ENCODE measurements at regions not wholly inside any gene's neighbourhood (a gene's known extent, or its start where the extent isn't known, plus 50 kb on each side); places are given as distances from the start of the nearest gene placed in this dataset.

DNA sequence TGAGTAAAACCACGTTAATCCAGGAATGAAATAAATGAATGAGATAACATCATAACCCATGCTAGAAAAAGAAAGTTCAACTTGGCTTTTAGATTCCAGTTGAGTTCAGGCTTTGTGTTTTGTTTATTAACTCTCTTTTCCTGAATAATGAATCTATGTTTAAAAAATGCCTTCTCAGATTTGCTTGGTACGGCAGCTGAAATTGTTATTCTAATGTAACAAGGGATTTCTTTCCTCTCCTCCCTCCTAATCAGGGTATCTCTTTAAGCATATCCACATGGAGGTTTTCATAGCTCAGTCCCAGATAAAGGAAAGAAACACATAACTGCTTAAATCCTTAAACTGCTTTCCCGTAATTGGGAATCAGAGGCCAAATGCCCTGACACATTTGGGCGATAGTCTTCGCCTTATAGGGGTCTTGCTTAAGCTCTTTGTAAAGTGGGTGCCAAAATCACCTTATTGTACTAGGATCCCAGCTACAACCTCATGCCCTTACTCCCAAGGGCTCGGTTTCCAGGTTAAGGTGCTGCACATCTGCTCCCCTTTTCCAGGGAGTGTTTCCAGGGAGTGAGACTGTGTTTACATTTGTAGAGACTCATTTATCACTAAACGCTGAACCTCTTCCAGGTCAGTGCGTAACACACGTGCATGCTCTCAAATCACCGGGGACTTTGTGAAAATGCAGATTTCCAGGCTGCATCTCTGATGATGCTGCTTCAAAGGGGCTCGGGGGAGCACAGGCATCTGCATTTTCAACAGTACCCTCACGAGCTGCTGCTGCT lies 142.8 kb upstream of the FOXF1 start:
- in situ Hi-C loops (cut with HindIII; ENCODE audit: low sequenced_read_pairs) = no loop called here
- no peak for DNase-seq (ENCODE audit: low spot score)

DNA sequence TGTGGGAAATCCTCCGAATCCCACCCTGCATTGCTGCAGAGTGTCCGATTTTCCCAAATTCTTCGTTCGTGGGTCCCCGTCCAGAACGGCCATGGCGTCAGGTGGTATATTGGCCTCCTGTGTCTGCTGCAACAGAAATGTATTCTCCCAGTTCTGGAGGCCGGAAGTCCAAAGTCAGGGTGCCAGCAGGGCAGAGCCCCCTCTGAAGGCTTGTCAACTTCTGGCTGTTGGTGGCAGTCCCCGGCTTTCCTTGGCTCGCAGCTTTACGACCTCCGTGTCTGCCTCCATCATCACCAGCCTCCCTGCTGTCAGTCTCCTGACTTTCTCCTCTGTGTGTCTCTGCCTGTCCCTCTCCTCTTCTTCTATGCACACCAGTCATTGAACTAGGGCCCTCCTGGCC lies 142.1 kb upstream of the FOXF1 start:
- in situ Hi-C loops (cut with HindIII; ENCODE audit: low sequenced_read_pairs) = no loop called here
- no peak for DNase-seq (ENCODE audit: low spot score)

DNA sequence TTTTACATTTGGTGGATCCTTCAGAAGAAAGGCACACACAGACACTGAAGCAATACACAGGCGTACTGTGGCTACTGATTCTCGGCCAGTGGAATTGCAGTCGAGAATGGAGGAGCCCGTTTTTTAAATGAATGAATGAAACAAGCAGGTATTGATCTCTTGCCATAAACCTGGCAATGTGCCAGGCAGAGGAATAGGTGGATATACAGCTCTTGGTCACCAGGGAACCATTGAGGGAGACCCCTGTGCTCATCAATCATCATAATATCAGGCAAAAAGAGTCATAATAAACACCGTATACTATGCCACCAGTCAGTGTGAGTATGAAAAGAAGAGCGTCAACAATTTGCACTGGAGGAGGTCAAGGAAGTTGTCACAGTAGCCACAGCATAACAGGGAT lies 140.3 kb upstream of the FOXF1 start:
- in situ Hi-C loops (cut with HindIII; ENCODE audit: low sequenced_read_pairs) = no loop called here
- DNase-seq (ENCODE audit: low spot score) = no peak

DNA sequence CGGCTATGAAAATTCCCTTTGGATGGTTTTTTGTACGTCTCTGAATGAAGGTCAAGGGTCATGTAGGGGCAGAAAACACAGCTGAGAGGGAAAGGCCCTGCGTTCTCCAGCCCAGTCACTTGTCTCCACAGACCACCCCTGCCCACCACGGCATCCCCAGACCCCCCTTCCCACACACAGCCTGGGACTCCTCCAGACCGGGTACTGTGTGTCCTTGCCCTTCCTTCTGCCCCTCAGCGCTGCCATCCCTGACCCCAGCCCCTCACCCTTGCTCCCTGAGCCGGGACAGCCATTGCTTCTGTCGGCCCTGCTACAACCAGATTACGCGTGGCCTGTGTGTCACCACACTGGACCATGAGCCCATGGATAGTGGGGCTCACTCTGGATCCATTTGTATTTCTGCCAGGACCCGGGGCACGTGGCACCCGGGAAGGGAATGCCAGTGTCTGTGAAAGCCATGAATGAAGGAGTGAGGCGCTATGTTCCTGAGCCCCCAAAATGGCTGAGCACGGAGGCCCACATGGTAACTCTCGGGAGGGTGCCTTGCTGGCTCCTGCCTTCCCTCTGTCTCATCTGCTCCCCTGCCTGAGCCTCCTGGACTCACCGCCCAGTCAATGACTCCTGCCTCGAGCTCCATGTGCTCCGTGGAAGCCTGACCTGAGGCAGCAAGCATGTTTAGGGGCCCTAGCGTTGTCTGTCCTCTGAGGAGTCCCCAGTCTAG lies 139.1 kb upstream of the FOXF1 start:
- in situ Hi-C loops (cut with HindIII; ENCODE audit: low sequenced_read_pairs) = no loop called here
- no peak for DNase-seq (ENCODE audit: low spot score)

DNA sequence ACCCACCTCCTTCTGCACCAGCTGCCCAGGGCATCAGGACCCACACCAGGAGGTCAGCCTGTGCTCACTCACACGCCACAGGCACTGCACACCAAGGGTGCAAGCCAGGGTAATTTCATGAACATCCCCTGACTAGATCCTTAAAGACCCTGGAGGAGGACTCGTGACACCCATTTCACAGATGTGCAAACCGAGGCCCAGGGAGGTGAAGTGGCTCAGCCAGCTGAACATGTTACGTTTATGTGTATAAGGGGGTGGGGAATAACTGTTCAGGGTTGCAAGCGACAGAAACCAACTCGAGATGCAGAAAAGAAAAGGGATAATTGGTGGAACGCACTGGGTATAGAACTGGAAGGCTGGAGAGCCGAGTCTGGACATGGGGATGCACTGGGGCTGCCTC lies 138.1 kb upstream of the FOXF1 start:
- in situ Hi-C loops (cut with HindIII; ENCODE audit: low sequenced_read_pairs) = no loop called here

DNA sequence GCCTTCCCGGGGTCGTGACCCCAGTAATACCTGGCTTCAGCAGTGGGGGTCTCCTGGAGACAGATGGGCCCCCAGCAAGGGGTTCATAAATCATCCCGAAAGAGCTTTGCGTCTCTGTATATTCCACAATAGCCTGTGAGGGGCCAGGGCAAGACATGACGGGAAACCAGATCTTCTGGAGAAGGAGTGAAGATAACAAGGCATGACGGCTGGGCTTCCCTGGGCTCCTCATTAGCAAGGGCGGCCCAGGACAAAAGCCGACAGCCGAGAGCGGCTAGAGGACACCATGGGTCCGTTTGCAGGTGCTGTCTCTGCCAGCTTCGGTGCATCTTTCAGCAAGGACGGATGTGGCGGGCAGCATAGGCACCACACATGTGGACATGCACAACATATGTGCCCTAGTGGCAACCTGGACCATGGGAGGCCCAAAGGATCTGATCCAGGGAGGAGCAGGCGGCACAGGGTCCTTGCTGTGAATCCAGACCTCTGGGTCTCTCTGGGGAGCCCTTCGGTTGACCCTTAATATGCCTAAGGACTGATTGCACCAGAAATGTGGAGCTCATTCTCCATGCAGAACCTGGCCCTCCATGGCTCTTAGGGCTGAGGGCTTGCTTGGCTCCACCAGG lies 136.9 kb upstream of the FOXF1 start:
- in situ Hi-C loops (cut with HindIII; ENCODE audit: low sequenced_read_pairs) = no loop called here
- DNase-seq (ENCODE audit: low spot score) = no peak

More for the DNA sequence above, 138.1 kb upstream of the FOXF1 start:
- DNase-seq (ENCODE audit: low spot score) = no peak

DNA sequence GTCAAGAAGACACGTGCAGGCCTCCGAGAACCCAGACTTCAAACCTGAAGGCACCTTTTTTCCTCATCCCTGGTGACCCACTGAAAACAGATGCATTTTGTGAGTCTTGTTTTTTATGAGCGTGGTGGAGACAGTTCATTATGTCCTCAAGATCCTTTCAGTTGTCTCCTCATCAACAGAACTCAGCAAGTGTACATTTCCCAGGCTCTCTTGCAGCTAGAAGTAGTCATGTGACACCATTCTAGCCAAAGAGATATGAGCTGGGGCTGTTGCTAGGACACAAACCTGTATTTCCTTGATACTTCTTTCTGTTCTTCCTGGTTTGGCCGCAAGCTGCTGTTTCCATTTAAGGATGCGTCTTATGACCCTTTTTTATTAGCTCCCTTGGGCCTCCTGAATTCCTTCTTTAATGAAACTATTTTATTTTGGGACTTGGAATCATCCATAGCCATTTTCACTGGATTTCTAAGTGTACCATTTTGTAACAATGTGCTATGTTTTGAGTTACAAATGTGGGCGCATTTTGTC lies 135.7 kb upstream of the FOXF1 start:
- in situ Hi-C loops (cut with HindIII; ENCODE audit: low sequenced_read_pairs) = no loop called here
- no peak for DNase-seq (ENCODE audit: low spot score)

DNA sequence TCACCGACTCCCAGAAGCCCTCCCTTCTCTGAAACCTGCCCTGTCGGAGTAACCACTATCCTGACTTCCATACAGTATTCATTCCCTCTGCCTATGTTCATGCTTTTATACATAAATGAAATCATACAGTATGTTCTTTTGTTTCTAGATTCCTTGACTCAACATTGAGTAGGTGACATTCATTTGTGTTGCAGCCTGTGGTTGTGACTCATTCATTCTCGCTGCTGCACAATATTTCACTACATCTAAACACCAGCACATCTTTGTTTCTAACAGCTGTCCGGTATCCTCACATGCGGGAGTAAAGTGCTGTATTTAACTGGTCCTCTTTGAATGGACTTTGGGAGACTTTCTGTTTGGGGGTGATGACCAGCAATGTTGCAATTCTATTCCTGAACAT lies 135.0 kb upstream of the FOXF1 start:
- in situ Hi-C loops (cut with HindIII; ENCODE audit: low sequenced_read_pairs) = no loop called here
- no peak for DNase-seq (ENCODE audit: low spot score)

DNA sequence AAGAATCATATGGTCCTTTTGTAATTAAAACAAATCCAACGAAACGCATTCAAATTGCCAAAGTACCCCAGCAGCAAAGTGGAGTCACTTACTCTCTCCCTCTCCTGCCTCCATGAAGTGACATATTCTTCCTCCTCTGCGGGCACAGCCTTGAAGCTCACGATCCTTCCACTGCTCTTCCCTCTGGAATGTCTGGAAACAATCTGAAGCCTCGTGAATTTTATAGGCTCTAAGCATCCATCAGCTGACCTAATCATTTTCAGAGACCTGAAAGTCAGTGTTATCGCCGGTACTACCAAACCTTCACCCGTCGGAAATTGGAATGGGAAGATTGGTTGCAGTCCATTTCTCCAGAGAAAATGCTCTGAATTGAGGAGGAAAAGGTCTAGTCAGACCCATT lies 134.5 kb upstream of the FOXF1 start:
- in situ Hi-C loops (cut with HindIII; ENCODE audit: low sequenced_read_pairs) = no loop called here
- DNase-seq (ENCODE audit: low spot score) = no peak

DNA sequence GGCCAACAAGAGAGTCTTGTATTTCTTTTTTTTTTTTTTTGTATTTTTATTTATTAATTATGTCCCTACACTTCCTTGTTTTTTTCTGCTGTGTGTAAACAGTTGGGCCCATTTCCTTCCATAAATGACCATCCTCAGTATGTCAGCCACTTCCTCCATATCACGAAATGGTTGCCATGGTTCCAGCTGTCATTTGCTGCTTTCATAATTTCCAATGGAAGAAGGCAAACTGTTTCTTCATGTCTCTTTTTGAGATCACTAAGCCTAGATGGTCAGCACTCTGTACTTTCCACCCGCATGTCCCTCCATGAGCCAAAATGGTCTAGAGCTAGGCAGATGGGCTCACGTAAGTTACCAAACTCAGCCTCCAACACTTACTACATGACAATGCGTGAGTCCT lies 133.5 kb upstream of the FOXF1 start:
- DNase-seq (ENCODE audit: low spot score) = no peak
- in situ Hi-C loops (cut with HindIII; ENCODE audit: low sequenced_read_pairs) = no loop called here

DNA sequence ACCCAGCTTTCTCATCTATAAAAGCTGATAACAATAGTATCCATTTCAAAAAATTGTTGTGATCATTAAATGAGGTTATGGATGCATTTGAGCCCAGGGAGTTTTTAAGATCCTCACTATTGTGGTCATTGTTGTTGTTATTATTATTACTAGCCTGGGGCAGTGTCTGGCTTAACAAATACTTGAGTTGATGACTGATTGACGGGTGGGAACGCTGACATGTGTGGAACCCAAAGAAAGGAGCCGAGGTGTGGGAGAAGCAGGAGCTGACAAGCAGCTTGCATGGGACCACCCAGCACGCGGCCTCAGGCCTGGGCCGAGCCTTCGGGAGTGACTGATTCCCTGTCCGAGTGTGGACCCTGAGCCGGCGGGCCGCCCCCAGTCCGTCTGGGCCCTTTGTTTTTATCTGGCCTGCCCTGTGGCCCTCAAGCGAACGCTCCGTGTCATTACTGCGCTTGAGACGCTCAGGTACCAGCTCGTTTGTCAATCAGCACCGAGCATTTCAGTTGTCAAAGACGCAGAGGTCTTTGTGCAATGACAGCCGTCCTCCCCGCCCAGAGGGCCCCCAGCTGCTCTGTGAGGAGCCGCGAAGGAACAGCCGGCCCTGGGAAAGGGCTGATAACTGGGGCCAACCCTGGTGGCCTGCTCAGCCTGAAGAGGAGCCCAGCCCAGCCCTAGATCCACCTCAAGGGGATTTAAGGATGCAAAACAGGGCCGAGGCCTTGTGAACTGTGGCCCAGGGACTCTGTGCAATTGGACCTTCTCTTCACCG lies 132.9 kb upstream of the FOXF1 start:
- in situ Hi-C loops (cut with HindIII; ENCODE audit: low sequenced_read_pairs) = no loop called here
- no peak for DNase-seq (ENCODE audit: low spot score)

DNA sequence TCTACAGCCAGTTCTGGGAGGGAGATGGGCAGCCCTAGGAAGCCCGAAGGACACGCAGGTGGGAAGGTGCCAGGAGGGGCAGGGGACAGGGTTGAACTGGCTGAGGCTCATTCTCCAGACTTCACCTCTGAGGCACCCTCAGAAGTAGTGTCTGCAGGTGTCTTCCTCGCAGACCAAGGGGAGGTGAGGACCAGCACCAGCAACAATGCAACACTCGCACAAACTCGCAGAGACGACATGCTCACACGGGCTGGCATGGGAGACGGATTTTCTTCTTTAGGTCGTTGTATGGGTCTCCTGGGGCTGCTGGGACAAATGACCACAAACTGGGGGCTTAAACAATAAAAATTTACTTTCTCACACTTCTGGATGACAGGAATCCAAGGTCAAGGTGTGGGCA lies 132.2 kb upstream of the FOXF1 start:
- in situ Hi-C loops (cut with HindIII; ENCODE audit: low sequenced_read_pairs) = no loop called here
- no peak for DNase-seq (ENCODE audit: low spot score)

DNA sequence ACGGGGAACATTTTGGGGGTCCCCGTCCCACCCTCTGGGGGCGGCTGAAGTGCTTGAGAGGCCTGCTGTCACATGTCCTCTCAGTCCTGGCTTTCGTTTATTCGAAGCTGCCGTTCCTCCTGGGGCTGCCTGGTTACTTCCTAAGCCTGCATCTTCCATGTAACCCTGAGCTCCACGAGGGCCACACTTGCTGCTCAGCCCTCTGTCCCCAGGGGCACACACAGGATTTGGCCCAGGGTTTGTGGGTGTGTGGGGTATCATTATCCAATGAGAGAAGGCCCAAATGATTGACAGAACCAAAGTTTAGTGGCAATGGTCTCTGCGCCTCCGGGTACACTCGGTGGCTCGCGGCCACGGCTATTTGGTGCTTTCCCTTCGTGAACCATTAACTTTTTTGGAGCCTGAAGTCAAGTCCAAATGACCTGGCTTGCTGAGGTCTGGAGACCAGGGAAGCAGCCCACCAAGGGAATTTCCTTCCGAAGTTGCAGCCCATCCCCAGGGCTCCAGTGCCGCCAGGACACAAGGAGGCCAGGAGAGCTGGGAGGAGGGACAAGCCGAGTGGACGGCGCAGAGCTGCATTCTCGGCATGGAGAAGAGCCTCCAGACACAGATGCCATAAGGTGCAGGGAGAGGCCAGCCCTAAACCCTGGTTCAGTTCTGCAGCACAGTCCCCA lies 131.4 kb upstream of the FOXF1 start:
- in situ Hi-C loops (cut with HindIII; ENCODE audit: low sequenced_read_pairs) = no loop called here
- no peak for DNase-seq (ENCODE audit: low spot score)

DNA sequence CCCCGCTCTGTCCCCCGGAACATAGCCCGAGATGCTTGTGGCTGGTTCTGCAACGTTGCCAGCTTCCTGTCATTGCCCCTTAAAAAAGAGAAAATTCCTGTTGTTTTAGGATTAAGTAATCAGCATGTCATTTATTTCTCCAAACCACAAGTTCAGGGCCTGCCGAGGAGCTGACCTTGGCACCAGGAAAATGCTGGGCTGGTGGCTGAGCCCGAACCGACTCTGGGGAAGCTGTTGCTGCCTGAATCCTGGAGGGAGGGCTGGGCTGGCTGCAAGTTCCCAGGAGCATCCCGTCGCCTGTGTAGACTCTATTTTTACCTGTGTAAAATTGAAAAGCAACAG lies 130.9 kb upstream of the FOXF1 start:
- in situ Hi-C loops (cut with HindIII; ENCODE audit: low sequenced_read_pairs) = no loop called here
- DNase-seq (ENCODE audit: low spot score) = no peak

DNA sequence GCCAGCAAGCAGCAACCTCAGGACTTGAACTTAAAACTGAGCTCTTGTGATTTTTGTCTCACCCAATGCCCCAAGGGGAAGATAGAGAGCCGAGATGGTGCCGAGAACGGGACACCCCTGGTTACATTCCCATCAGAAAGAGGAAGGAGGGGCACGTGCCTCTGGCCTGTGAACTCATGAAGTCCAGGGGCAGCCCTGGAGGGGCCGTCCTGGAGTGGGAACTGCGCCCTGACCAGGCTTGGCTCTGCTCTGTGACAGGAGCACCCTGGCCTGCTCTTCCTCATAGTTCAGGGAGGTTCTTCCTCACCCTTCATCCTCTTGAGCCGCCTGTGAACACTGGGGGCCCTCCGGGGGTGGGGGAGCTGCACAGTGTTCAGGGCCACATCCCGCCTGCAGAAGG lies 130.3 kb upstream of the FOXF1 start:
- in situ Hi-C loops (cut with HindIII; ENCODE audit: low sequenced_read_pairs) = no loop called here
- no peak for DNase-seq (ENCODE audit: low spot score)

DNA sequence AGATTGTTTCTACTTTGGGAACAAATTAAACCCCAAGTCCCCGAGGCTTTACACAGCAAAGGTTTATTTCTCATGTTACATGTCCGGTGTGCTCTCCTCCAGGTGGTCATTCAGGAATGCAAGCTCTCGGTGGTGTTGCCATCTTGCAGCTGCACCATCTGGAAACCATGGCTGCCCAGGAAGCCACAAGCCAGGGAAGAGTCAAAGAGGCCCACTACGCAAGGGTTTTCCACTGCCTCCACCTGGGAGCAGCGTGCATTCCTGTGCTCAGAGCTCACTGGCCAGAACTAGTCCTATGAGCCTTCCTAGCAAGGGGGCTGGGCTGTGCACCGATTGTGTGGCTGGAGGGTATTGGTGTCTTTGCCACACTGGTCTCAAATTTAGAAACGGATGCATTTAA lies 128.8 kb upstream of the FOXF1 start:
- no peak for DNase-seq (ENCODE audit: low spot score)
- in situ Hi-C loops (cut with HindIII; ENCODE audit: low sequenced_read_pairs) = no loop called here

DNA sequence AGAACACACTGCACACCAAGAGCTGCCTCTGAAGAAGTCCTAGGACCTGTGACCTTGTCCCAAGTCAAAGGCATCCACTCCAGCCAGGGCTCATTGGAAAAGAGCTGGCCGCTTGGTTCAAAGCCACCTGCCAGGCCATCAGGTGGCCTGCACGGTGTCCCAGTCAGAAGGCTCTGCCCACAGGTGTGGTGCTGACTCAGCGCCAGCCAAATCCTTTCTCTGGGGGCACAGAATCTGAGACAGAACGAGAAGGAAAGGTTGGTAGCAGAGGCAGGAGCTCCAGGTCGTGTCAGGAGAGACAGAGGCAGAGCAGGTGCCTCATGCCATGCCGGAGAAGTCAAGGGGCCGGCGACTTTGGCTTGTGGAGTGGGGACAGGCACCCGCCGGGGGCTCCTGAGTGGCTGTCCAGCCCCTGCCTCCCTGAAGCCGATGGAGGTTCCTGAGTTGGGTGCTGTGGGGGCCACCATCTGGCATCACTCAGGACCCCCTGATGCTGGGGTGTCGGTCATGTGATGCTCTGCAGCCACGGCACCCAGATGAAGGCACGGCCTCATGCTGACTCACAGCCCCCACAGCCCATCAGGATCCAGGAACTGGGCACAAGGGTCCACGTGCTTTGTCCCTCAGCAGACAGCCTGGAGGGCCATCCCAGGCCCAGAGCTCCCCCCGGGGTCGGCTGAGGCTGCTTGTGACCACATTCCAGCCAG lies 128.1 kb upstream of the FOXF1 start:
- no peak for DNase-seq (ENCODE audit: low spot score)

DNA sequence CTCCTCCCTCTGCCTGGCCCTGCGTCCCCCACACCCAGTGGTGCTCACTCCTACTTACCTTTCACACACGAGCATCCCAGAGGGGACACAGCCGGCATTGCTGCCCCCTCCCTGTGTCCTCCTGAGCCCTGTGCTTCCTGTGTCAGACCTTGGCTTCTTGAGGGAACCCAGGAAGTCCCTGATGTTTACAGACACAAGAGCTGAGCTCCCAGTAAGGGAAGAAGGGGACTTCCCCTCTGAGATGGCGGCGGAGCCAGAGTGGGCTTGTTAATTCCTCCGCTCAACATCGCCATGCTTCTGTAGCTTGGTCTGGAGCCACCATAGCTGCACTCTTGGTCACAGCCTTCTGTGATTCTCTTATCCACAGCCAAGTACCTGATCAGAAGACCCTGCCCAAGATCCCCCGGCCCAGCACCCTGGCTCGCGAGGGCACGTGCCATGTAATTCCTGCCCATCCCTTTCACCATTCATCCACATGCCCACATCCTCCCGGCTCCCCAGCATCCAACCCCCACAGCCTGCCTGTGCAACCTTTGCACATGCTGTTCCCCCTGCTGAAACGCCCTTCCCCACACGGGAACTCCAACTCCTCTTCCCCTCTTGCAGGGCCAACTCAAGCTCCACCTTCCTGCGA lies 127.4 kb upstream of the FOXF1 start:
- in situ Hi-C loops (cut with HindIII; ENCODE audit: low sequenced_read_pairs) = no loop called here
- DNase-seq (ENCODE audit: low spot score) = no peak

More for the DNA sequence above, 128.1 kb upstream of the FOXF1 start:
- in situ Hi-C loops (cut with HindIII; ENCODE audit: low sequenced_read_pairs) = no loop called here
